GM15510 (cell line): ENCODE measurements at regions not wholly inside any gene's neighbourhood (a gene's known extent, or its start where the extent isn't known, plus 50 kb on each side); places are given as distances from the start of the nearest gene placed in this dataset.

Experiments used
- POLR2A ChIP-seq: IDR thresholded peaks from 3 replicates; pipeline ENCODE4 v1.6.1; 2011; ENCODE audit warnings: borderline replicate concordance; ENCODE audit not compliant: insufficient read length; ENCODE audit errors: extremely low read depth

DNA sequence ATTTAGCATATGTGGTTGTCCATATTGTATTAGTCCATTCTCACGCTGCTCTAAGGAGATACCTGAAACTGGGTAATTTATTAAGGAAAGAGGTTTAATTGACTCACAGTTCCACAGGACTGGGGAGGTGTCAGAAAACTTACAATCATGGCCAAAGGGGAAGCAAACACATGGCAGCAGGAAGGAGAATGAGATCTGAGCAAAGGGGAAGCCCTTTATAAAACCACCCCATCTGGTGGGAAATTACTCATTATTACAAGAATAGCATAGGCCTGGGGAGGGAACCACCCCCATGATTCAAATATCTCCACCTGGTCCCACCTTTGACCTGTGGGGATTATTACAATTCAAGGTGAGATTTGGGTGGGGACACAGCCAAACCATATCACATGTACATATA is 122.6 kb upstream of the ANK2 start:
- no peak for TF ChIP-seq POLR2A

DNA sequence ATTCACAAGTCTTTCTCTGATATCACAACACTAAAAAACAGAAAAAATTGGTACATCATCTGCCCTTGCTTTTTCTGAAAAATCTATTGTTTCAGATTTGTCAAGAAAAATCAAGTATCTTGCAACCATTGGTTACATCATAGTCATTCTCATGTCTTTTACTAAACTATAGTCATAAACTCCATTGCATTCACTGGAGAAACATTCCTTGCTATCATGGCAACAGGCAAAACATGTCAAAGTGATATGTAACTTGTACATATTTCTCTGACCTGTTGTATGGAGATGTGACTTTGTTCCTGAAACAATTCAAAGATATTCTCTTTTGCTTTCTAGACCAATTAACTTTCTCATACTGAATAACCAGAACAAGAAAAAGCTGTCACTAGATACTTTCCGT is 121.9 kb upstream of the ANK2 start:
- no peak for TF ChIP-seq POLR2A

DNA sequence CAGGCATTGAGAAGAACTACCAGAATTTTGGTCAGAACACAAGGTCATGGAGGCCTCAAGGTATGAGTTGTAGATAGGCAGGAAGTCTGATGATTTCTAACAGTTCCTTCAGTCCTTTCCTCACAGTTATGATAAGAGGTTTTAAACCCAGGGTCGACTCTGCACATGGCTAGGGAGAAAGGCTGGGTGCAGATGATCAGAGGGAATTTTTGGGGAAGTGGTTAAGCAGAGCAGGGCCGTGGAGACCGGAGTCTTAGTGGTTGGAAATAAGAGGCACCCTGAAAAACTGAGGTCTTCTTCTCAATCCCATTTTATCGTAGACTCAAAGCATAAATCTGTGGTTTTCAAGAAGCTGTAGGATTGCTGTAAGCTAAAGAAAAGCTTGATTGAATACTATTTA is 118.5 kb upstream of the ANK2 start:
- no peak for TF ChIP-seq POLR2A

DNA sequence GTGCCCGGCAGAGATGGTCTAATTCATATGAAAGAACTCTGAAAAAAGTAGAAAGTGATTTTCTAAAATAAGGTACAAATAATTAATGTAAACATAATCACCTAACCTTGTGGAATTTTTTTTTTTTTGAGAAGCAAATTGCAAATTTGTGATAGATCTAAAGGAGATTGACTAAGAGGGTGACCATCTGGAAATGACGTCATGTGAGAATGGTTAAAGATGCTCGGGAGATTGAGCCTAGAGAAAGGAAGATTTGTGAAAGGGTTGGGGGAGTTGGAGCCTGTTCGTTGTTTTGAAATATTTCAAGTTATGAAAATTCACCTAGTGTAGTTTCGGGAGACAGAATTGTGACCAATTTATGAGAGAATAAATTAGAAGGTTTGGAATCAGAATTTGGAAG is 115.7 kb upstream of the ANK2 start:
- no peak for TF ChIP-seq POLR2A

DNA sequence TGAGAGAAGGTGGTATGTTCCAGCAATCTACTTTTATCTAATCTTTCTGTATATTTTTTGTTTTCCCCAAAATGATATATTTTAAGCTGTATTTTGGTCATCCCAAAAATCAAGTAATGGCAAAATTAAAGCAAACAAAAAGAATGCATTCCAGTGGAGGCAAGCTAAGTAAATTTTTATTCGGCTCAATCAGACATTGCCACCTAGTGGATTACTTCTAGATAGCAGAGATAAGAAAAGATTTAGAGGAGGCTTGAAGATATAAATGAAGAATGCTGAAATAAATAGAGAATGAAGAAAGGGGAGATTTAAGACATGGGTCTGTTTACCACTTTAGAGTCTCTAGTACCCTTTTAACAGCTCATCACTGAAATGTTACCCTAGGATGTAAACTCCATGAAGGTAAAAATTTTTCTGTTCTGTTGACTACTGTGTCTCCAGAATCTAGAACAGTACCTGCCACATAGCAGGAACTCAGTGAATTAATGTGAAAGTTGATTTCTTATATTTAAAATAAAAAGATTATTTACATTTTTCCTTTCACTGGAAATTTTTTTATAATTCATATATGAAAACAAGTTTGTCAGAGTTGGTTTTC is 110.9 kb upstream of the ANK2 start:
- TF ChIP-seq POLR2A: no peak

DNA sequence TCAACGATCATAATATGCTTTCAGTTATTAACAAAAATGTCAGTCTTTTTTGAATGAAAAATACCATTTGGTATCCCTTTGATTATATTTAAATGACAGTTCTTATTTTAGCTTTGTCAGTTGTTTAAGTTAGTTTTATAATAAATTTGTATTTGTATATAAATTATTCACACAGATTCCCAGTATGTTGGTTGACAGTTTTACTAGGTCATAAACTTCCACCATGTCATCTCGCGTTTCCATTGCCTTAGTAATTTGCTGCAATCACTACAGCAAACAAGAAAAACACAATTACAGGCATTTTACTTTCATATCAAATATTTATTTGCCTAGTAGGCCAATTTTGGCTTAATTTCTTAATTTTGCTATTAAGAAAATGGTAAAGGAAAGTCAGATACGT is 109.6 kb upstream of the ANK2 start:
- no peak for TF ChIP-seq POLR2A

- TF ChIP-seq POLR2A: no peak
Observed at GRCh38 chr4:112940336-112940735, 109.1 kb upstream of the ANK2 start.

DNA sequence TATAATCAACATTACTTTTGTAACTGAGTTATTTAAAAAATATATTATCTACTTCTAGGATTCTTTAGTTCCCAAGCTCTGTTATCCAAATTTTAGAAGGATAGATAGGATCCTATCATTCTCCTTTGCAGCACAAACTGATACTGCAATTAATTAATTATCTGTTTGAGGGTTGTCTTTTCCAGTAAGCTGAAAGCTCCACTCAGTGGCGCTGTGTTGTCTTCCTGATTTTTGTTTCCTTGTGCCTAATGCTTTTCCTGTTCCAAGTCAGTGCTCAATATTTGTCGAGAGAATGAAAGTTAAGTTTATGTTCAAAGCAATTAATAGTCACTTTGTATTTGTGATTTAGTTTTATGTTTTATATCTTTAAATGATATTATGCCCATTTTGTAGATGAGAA is 107.4 kb upstream of the ANK2 start:
- no peak for TF ChIP-seq POLR2A

DNA sequence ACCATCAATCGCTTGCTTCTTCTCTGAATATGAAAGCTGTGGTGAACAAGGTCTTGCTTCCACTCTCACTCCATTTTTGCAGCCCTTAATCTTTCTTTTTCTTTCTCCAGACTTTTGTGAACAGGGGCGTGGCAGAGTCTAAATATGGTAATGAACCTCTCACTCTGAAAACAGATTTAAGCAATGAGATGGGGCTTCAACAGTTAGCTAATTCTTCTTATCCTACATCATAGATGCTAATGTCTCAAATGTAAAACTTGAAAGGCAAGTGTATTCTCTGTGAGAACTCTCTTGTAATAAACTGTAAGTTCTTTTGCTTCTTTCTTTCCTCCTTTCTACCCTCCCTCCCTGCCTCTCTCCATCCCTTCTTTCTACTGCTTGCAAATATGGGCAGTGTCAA is 106.5 kb upstream of the ANK2 start:
- no peak for TF ChIP-seq POLR2A

DNA sequence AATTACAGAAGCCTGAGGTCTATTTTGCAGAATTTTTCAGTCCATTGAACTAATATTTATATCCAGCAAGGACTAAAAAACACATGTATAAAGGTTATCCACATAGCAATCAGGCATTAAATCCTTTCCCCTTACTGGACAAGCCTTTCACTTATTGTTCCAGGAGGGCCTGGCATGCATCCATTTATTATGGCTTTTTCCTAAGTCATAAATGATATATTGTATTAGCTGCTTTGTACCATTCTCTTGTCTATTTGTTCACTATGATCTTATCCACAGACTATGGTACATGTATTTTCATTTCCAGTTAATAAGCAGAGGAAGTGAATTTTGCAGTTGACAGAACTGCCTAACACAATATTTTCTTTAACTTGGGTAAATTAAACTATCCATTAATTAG is 105.4 kb upstream of the ANK2 start:
- no peak for TF ChIP-seq POLR2A

DNA sequence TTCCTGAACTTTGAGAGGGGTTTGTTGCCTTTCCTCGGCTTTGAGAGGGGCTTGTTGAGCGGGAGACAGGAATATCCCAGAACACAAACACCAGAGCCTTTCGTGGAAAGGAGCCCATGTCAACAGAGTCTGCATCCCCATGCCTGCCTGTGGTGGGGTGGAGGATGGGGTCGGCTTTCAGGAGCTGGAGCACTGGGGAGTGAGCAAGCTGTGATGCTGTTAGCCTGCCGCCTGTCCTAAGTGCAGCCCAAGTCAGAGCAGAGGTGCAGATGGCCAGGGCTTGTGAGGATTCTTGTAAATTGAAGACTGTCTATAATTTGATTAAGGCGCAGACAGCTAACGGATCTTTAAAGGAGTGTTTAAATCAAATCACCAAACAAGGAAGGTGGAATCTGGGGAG is 103.3 kb upstream of the ANK2 start:
- TF ChIP-seq POLR2A: no peak

- TF ChIP-seq POLR2A: no peak
Observed at GRCh38 chr4:112947616-112948015, 101.8 kb upstream of the ANK2 start.

DNA sequence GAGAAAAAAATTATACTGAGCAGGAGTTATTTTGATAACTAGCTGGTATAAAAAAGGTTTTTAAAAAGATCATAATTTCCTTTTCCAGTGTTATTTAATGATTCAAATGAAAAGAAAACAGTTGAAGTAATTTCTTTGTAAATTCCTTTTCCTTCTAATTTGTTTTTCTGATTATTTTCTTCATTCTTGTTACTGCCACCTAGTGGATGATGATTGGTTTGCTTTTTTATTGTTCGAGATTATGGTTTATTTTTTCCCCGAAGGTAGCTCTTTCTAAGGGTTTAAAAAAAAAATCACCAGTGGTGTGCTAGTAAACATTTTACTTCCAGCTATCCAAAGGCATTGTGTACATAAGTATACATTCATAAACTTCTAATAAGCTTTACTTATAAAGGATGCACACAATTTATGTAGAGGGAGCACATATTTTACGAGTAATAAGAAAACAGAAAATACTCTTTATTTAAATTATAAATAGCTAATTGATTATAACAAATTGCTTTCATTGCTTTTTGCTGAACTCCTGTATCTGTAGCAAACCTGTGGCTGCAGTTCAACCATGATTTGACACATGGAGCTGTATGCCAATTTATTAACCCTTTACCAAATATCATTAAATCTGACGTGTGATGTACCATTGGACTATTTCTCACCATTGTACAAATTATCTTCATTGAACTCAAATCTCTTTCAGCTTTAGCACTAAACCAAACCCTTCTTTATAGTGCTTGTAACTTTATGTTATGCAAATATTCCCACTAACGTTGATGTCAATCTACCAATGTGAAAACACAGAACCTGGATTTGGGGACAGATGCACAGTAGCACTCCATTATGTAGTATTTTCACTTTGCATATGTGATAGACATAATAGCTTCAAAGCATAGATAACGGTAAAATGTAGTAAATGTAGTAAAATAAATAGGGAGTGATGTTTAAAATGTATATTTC is 97.8 kb upstream of the ANK2 start:
- no peak for TF ChIP-seq POLR2A

DNA sequence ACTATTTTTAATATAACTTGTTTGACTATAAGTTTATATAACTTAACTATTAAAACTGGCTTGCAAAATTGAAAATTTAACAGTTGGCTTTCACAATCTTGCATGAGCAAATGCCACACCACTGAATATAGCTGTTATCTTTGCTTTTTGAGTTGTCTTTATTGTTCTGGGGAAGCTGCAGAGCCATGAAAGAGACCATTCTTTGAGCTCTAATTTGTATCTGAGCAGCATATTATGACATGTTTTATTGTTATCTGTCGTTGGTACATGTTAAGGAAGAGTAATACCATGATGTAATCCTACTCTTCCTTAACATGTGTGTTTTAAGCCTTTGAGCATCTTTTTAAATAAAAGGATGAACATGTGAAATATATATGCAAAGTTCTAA is 97.1 kb upstream of the ANK2 start:
- no peak for TF ChIP-seq POLR2A

DNA sequence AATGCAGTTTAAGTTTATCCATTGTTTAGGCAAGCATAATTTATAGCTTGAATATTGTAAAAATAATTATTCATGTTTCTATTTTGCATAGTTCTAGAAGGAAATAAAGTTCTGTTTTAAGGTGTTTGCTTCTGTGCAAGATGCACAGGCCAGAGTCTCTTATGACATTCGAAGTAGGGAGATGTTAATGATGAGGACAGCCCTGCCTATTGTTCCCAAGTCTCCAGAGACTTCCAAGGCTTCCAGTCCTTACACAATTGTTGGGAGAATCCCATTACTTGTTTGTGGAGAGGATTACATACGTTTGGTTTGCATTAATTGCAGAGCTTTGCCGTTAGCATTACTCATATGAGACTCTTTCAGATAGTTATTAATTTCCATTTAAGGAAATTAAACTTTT is 96.2 kb upstream of the ANK2 start:
- TF ChIP-seq POLR2A: no peak

DNA sequence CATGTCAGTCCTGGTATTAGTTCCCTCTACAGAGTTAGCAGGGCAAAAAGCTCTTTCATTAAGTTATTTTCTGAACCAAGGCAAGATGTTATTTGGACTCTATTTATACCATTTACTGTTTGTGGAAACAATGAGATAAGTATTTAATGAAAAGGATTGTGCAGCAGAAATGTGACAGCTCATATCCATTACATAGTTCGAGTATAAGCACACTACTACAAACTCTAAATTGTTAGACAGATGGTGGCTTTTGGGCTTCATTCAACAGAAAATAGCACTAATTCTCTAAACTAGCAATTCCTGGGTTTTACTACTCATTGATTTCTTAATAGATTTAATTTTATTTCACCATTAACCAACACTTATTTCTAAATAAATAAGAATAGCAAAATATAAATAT is 95.2 kb upstream of the ANK2 start:
- no peak for TF ChIP-seq POLR2A
